ENCODE measurements at regions not wholly inside any gene's neighbourhood (a gene's known extent, or its start where the extent isn't known, plus 50 kb on each side); places are given as distances from the start of the nearest gene placed in this dataset.
"Not testable (repeated sequence)": the region's sequence is repeated elsewhere in the genome, so short reads cannot be mapped to it uniquely, and the experiment has no call there.

- no peak for TF ChIP-seq CTCF (conservative IDR thresholded peaks at IDR 0.05; ENCODE audit: low read depth, low read length)
- DNase-seq (ENCODE audit: low read depth), result no peak
- no peak overlapping the region for H3K4me3 ChIP-seq (ENCODE audit: low read length)
Measured at GRCh38 chr4:108450236-108450898, 170.0 kb upstream of the RPL34 start.

- TF ChIP-seq CTCF (conservative IDR thresholded peaks at IDR 0.05; ENCODE audit: low read depth, low read length), result no peak
- no peak for DNase-seq (ENCODE audit: low read depth)
- no peak overlapping the region for H3K4me3 ChIP-seq (ENCODE audit: low read length)
Measured at GRCh38 chr4:108449129-108449528, 171.2 kb upstream of the RPL34 start.

- no peak for DNase-seq (ENCODE audit: low read depth)
Measured at GRCh38 chr4:108446556-108446955, 173.8 kb upstream of the RPL34 start.

GRCh38 chr4:108445716-108446115 lies 174.7 kb upstream of the RPL34 start:
- no peak overlapping the region for H3K4me3 ChIP-seq (ENCODE audit: low read length)
- no peak for DNase-seq (ENCODE audit: low read depth)
- no peak for TF ChIP-seq CTCF (conservative IDR thresholded peaks at IDR 0.05; ENCODE audit: low read depth, low read length)

More at GRCh38 chr4:108446556-108446955, 173.8 kb upstream of the RPL34 start:
- no peak for TF ChIP-seq CTCF (conservative IDR thresholded peaks at IDR 0.05; ENCODE audit: low read depth, low read length)
- H3K4me3 ChIP-seq (ENCODE audit: low read length), result no peak overlapping the region

GRCh38 chr4:108443585-108443984 lies 176.8 kb upstream of the RPL34 start:
- no peak overlapping the region for H3K4me3 ChIP-seq (ENCODE audit: low read length)
- no peak for DNase-seq (ENCODE audit: low read depth)
- no peak for TF ChIP-seq CTCF (conservative IDR thresholded peaks at IDR 0.05; ENCODE audit: low read depth, low read length)

GRCh38 chr4:108433832-108434231 lies 186.5 kb upstream of the RPL34 start:
- TF ChIP-seq CTCF (conservative IDR thresholded peaks at IDR 0.05; ENCODE audit: low read depth, low read length), result no peak
- DNase-seq (ENCODE audit: low read depth), result no peak
- H3K4me3 ChIP-seq (ENCODE audit: low read length), result no peak overlapping the region

GRCh38 chr4:108433394-108433793 lies 187.0 kb upstream of the RPL34 start:
- not testable (repeated sequence) for DNase-seq (ENCODE audit: low read depth); H3K4me3 ChIP-seq (ENCODE audit: low read length)
